ENCODE measurements at regions not wholly inside any gene's neighbourhood (a gene's known extent, or its start where the extent isn't known, plus 50 kb on each side); places are given as distances from the start of the nearest gene placed in this dataset.

- TF ChIP-seq RELA (CRISPR knock-in tag; IDR thresholded peaks at IDR 0.05; ENCODE audit: borderline replicate concordance): no peak
- TF ChIP-seq ZNF281 (CRISPR knock-in tag; IDR thresholded peaks at IDR 0.05): no peak
- TF ChIP-seq FOXJ3 (CRISPR knock-in tag; IDR thresholded peaks at IDR 0.05; ENCODE audit: borderline replicate concordance): no peak
Observed at GRCh38 chr5:6995115-6995514, 281.9 kb downstream of the TENT4A start (continued).

- ATAC-seq (no peak), DNase-seq (ENCODE audit: low spot score) (no peak)
- Mint-ChIP-seq H3K4me3 (no peak overlapping the region), H3K27me3 (ENCODE audit: low read depth) (peaks cover 10% of the 10 kb centered on the region; the same call in 1 of the 2 replicates), H3K4me1 (no peaks in the 10 kb centered on the region), H3K36me3 (peaks cover 7% of the 10 kb centered on the region), H3K9me3 (peaks cover 34% of the 10 kb centered on the region), H3K27ac (no peak overlapping the region)
- ChIA-PET CTCF (no interaction called here), POLR2A (no interaction called here)
- TF ChIP-seq ETV6 (CRISPR knock-in tag; IDR thresholded peaks at IDR 0.05) (no peak), JAZF1 (CRISPR knock-in tag; IDR thresholded peaks at IDR 0.05) (no peak), E2F5 (CRISPR knock-in tag; IDR thresholded peaks at IDR 0.05) (no peak), ZNF232 (CRISPR knock-in tag; IDR thresholded peaks at IDR 0.05) (no peak), E2F1 (CRISPR knock-in tag; IDR thresholded peaks at IDR 0.05) (no peak), ZSCAN18 (CRISPR knock-in tag; IDR thresholded peaks at IDR 0.05) (no peak), ESRRA (CRISPR knock-in tag; IDR thresholded peaks at IDR 0.05; ENCODE audit: borderline replicate concordance) (no peak), PRDM15 (CRISPR knock-in tag; IDR thresholded peaks at IDR 0.05) (no peak), OVOL2 (CRISPR knock-in tag; IDR thresholded peaks at IDR 0.05; ENCODE audit: borderline replicate concordance) (no peak), HMGA2 (CRISPR knock-in tag; IDR thresholded peaks at IDR 0.05) (no peak), MLX (CRISPR knock-in tag; IDR thresholded peaks at IDR 0.05) (no peak), CBFB (CRISPR knock-in tag; IDR thresholded peaks at IDR 0.05; ENCODE audit: low read depth) (no peak), CREM (CRISPR knock-in tag; IDR thresholded peaks at IDR 0.05) (no peak), ZNF416 (CRISPR knock-in tag; IDR thresholded peaks at IDR 0.05) (no peak), AFF4 (CRISPR knock-in tag; IDR thresholded peaks at IDR 0.05; ENCODE audit: borderline replicate concordance) (no peak)
- TF ChIP-seq, protein P1, sequence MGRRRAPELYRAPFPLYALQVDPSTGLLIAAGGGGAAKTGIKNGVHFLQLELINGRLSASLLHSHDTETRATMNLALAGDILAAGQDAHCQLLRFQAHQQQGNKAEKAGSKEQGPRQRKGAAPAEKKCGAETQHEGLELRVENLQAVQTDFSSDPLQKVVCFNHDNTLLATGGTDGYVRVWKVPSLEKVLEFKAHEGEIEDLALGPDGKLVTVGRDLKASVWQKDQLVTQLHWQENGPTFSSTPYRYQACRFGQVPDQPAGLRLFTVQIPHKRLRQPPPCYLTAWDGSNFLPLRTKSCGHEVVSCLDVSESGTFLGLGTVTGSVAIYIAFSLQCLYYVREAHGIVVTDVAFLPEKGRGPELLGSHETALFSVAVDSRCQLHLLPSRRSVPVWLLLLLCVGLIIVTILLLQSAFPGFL (CRISPR knock-in tag; IDR thresholded peaks at IDR 0.05; ENCODE audit: borderline replicate concordance): no peak
Observed at GRCh38 chr5:7000310-7000709, 287.1 kb downstream of the TENT4A start.
